SK-N-SH treated with all-trans-retinoic acid at 6 μM for 48 hours (cell line): ENCODE measurements at regions not wholly inside any gene's neighbourhood (a gene's known extent, or its start where the extent isn't known, plus 50 kb on each side); places are given as distances from the start of the nearest gene placed in this dataset.

Experiments used
- ARNTL ChIP-seq: fragments of 450-650 bp; formaldehyde crosslinking; IDR thresholded peaks from 2 replicates; pipeline ENCODE4 v1.5.0; 2020; ENCODE audit warnings: low read depth, mild to moderate bottlenecking, moderate library complexity, borderline replicate concordance
- ZC3H10 ChIP-seq: fragments of 250-450 bp; sonication (Bioruptor Pico); IDR thresholded peaks from 2 replicates; pipeline ENCODE4 v1.5.1; 2021; ENCODE audit warnings: mild to moderate bottlenecking, moderate library complexity
- ZFP3 ChIP-seq: fragments of 250-450 bp; sonication (Bioruptor Pico); IDR thresholded peaks from 2 replicates; pipeline ENCODE4 v1.5.0; 2020; ENCODE audit warnings: mild to moderate bottlenecking, moderate library complexity
- TF ChIP-seq, protein P1 (sequence below): fragments of 250-450 bp; sonication (Bioruptor Pico); IDR thresholded peaks from 2 replicates; pipeline ENCODE4 v1.8.0; 2020; ENCODE audit warnings: mild to moderate bottlenecking, moderate library complexity, borderline replicate concordance

GRCh38 chr14:97850466-97850865 is 1053.3 kb downstream of the VRK1 start:
- TF ChIP-seq ARNTL (CRISPR knock-in tag): no peak
- TF ChIP-seq ZC3H10 (CRISPR knock-in tag): no peak
- TF ChIP-seq, protein P1, sequence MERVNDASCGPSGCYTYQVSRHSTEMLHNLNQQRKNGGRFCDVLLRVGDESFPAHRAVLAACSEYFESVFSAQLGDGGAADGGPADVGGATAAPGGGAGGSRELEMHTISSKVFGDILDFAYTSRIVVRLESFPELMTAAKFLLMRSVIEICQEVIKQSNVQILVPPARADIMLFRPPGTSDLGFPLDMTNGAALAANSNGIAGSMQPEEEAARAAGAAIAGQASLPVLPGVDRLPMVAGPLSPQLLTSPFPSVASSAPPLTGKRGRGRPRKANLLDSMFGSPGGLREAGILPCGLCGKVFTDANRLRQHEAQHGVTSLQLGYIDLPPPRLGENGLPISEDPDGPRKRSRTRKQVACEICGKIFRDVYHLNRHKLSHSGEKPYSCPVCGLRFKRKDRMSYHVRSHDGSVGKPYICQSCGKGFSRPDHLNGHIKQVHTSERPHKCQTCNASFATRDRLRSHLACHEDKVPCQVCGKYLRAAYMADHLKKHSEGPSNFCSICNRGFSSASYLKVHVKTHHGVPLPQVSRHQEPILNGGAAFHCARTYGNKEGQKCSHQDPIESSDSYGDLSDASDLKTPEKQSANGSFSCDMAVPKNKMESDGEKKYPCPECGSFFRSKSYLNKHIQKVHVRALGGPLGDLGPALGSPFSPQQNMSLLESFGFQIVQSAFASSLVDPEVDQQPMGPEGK (CRISPR knock-in tag): no peak
- TF ChIP-seq ZFP3 (CRISPR knock-in tag): no peak
